IMR-90 (cell line): ENCODE measurements at regions not wholly inside any gene's neighbourhood (a gene's known extent, or its start where the extent isn't known, plus 50 kb on each side); places are given as distances from the start of the nearest gene placed in this dataset.

ENCODE experiments used
- ATAC-seq: fragments of 200-7000 bp; cut with Tn5 transposase; 2 replicates; pipeline ENCODE4 v1.9.1; 2020; ENCODE audit warnings: low read depth, mild to moderate bottlenecking, moderate library complexity
- BruUV-seq: library from RNA; stranded (reverse); fragments of 400-500 nt; replicated peaks from 2 replicates; lab custom pipeline; 2021; lab: Mats Ljungman, UMichigan
- CTCF ChIA-PET: fragments of 300-600 bp; formaldehyde crosslinking; extraction: SDS; loops from one replicate; lab custom pipeline; 2021; ENCODE audit warnings: antibody characterized with exemption; lab: Yijun Ruan, JAX
- POLR2A ChIA-PET: fragments of 300-600 bp; sonication (Branson Sonifier 250); formaldehyde crosslinking; loops from one replicate; lab custom pipeline; 2022; ENCODE audit warnings: antibody characterized with exemption; ENCODE audit not compliant: unreplicated experiment; lab: Charles Lee
- DNase-seq: peaks from one replicate; pipeline ENCODE4 v3.0.0; 2013
- H2AFZ ChIP-seq: replicated peaks from 2 replicates; pipeline ENCODE3; 2013; ENCODE audit warnings: low read length, mild to moderate bottlenecking; ENCODE audit not compliant: poor library complexity
- H2AK5ac ChIP-seq: 2 replicates; pipeline ENCODE4 v1.6.1; 2013; ENCODE audit warnings: low read depth, low read length, inconsistent platforms
- H2AK9ac ChIP-seq: replicated peaks from 2 replicates; pipeline ENCODE3; 2013; ENCODE audit warnings: mild to moderate bottlenecking, low read depth, low read length, moderate library complexity; ENCODE audit not compliant: poor library complexity
- H2BK120ac ChIP-seq: 2 replicates; pipeline ENCODE4 v1.6.1; 2013; ENCODE audit warnings: low read depth, low read length, inconsistent platforms
- H2BK15ac ChIP-seq: 3 replicates; pipeline ENCODE4 v1.6.1; 2013; ENCODE audit warnings: low read depth, low read length, inconsistent platforms
- H2BK20ac ChIP-seq: 2 replicates; pipeline ENCODE4 v1.6.1; 2013; ENCODE audit warnings: low read depth, mild to moderate bottlenecking, inconsistent platforms, low read length, moderate library complexity
- H2BK5ac ChIP-seq: 2 replicates; pipeline ENCODE4 v1.6.1; 2013; ENCODE audit warnings: mild to moderate bottlenecking, low read depth, low read length, inconsistent platforms; ENCODE audit not compliant: poor library complexity, severe bottlenecking
- H3K14ac ChIP-seq: replicated peaks from 2 replicates; pipeline ENCODE4 v1.6.1; 2013; ENCODE audit warnings: low read depth, low read length, inconsistent platforms
- H3K18ac ChIP-seq: 2 replicates; pipeline ENCODE4 v1.6.1; 2013; ENCODE audit warnings: low read depth, low read length, control low read depth
- H3K23ac ChIP-seq: 2 replicates; pipeline ENCODE4 v1.6.1; 2013; ENCODE audit warnings: low read depth, low read length, inconsistent platforms
- H3K27ac ChIP-seq: 2 replicates; pipeline ENCODE4 v1.5.1; 2013; ENCODE audit warnings: mild to moderate bottlenecking, control low read depth, low read length; ENCODE audit not compliant: insufficient read depth
- H3K27me3 ChIP-seq: 2 replicates; pipeline ENCODE4 v1.6.1; 2013; ENCODE audit warnings: low read length; ENCODE audit not compliant: control insufficient read depth, insufficient read depth
- H3K36me3 ChIP-seq: 2 replicates; pipeline ENCODE4 v1.6.1; 2013; ENCODE audit warnings: low read length, mixed read lengths; ENCODE audit not compliant: control insufficient read depth, insufficient read depth
- H3K4ac ChIP-seq: 2 replicates; pipeline ENCODE4 v1.6.1; 2013; ENCODE audit warnings: low read depth, low read length, inconsistent platforms
- H3K4me1 ChIP-seq: 2 replicates; pipeline ENCODE4 v1.6.1; 2013; ENCODE audit warnings: low read length, mixed read lengths; ENCODE audit not compliant: control insufficient read depth, insufficient read depth
- H3K4me2 ChIP-seq: 2 replicates; pipeline ENCODE4 v1.6.1; 2013; ENCODE audit warnings: low read depth, mild to moderate bottlenecking, control low read depth, low read length, moderate library complexity
- H3K4me3 ChIP-seq: 2 replicates; pipeline ENCODE4 v1.5.1; 2013; ENCODE audit warnings: low read depth, mild to moderate bottlenecking, control low read depth, low read length, moderate library complexity; ENCODE audit not compliant: insufficient read depth
- H3K56ac ChIP-seq: 2 replicates; pipeline ENCODE4 v1.6.1; 2013; ENCODE audit warnings: low read length, inconsistent platforms; ENCODE audit not compliant: insufficient read depth; ENCODE audit errors: extremely low read depth
- H3K79me1 ChIP-seq, 2 experiments: 2 replicates each; pipeline ENCODE4 v1.6.1; 2013; ENCODE audit warnings: low read length in 2 of 2, inconsistent platforms in 1 of 2, low read depth in 1 of 2
- H3K9ac ChIP-seq: 2 replicates; pipeline ENCODE4 v1.6.1; 2013; ENCODE audit warnings: low read depth, low read length, control low read depth
- H3K9me1 ChIP-seq: 2 replicates; pipeline ENCODE4 v1.6.1; 2013; ENCODE audit warnings: low read length, inconsistent platforms; ENCODE audit not compliant: insufficient read depth
- H3K9me3 ChIP-seq: 2 replicates; pipeline ENCODE4 v1.6.1; 2013; ENCODE audit warnings: low read length; ENCODE audit not compliant: control insufficient read depth, insufficient read depth
- H4K20me1 ChIP-seq: 2 replicates; pipeline ENCODE4 v1.6.1; 2013; ENCODE audit warnings: low read length, inconsistent platforms; ENCODE audit not compliant: insufficient read depth
- H4K5ac ChIP-seq: 2 replicates; pipeline ENCODE4 v1.6.1; 2013; ENCODE audit warnings: mild to moderate bottlenecking, low read depth, low read length, control low read depth
- H4K8ac ChIP-seq, 2 experiments: 2 replicates each; pipeline ENCODE4 v1.6.1; 2013; ENCODE audit warnings: low read depth in 2 of 2, low read length in 2 of 2, control low read depth in 1 of 2, inconsistent platforms in 1 of 2
- H4K91ac ChIP-seq: 2 replicates; pipeline ENCODE4 v1.6.1; 2013; ENCODE audit warnings: low read depth, low read length, inconsistent platforms; ENCODE audit not compliant: insufficient read depth
- BHLHE40 ChIP-seq: fragments of 150-350 bp; IDR thresholded peaks from 2 replicates; pipeline ENCODE4 v1.6.1; 2016; ENCODE audit warnings: mild to moderate bottlenecking, low read depth, low read length
- CEBPB ChIP-seq: IDR thresholded peaks from 2 replicates; pipeline ENCODE4 v1.6.1; 2012; ENCODE audit warnings: low read depth, low read length, improper control_type of control experiment
- CHD1 ChIP-seq: IDR thresholded peaks from 2 replicates; pipeline ENCODE4 v1.6.1; 2012; ENCODE audit warnings: low read depth, low read length, improper control_type of control experiment
- FOS ChIP-seq: fragments of 150-350 bp; IDR thresholded peaks from 2 replicates; pipeline ENCODE4 v1.6.1; 2016; ENCODE audit warnings: low read depth, low read length
- MAFK ChIP-seq: IDR thresholded peaks from 2 replicates; pipeline ENCODE4 v1.6.1; 2012; ENCODE audit warnings: low read depth, low read length, improper control_type of control experiment
- MAZ ChIP-seq: IDR thresholded peaks from 2 replicates; pipeline ENCODE4 v1.6.1; 2012; ENCODE audit warnings: low read depth, mild to moderate bottlenecking, low read length, improper control_type of control experiment, moderate library complexity, borderline replicate concordance
- MXI1 ChIP-seq: IDR thresholded peaks from 2 replicates; pipeline ENCODE4 v1.6.1; 2012; ENCODE audit warnings: low read depth, mild to moderate bottlenecking, low read length, moderate library complexity, borderline replicate concordance
- NFE2L2 ChIP-seq: fragments of 150-350 bp; IDR thresholded peaks from 2 replicates; pipeline ENCODE4 v1.6.1; 2016; ENCODE audit warnings: low read depth, mild to moderate bottlenecking, low read length
- POLR2A ChIP-seq: IDR thresholded peaks from 2 replicates; pipeline ENCODE4 v1.6.1; 2012; ENCODE audit warnings: mild to moderate bottlenecking, low read depth, low read length
- RAD21 ChIP-seq: IDR thresholded peaks from 2 replicates; pipeline ENCODE4 v1.6.1; 2012; ENCODE audit warnings: low read length, improper control_type of control experiment
- RCOR1 ChIP-seq: IDR thresholded peaks from 2 replicates; pipeline ENCODE4 v1.6.1; 2012; ENCODE audit warnings: mild to moderate bottlenecking, low read length, improper control_type of control experiment; ENCODE audit not compliant: insufficient replicate concordance
- RFX5 ChIP-seq: IDR thresholded peaks from 2 replicates; pipeline ENCODE4 v1.8.0; 2012; ENCODE audit warnings: low read depth, mild to moderate bottlenecking, low read length, moderate library complexity
- SMC3 ChIP-seq: fragments of 150-350 bp; IDR thresholded peaks from 2 replicates; pipeline ENCODE4 v1.6.1; 2016; ENCODE audit warnings: low read depth, mild to moderate bottlenecking, antibody characterized with exemption, low read length, moderate library complexity
- dilution Hi-C: fragments of 300-500 bp; cut with HindIII; formaldehyde crosslinking; loops from one replicate; pipeline ENCODE4 v1.14.3; 2018; ENCODE audit warnings: low sequenced_read_pairs; ENCODE audit not compliant: unreplicated experiment
- in situ Hi-C: fragments of 300-500 bp; cut with MboI; formaldehyde crosslinking; loops from 3 replicates; pipeline ENCODE4 v1.14.3; 2019; ENCODE audit warnings: low sequenced_read_pairs, inconsistent platforms, mixed read lengths
- intact Hi-C: fragments of 100-400 bp; cut with micrococcal nuclease; formaldehyde crosslinking; loops from 2 replicates; pipeline ENCODE4 v1.10.0; 2022
- TF ChIP-seq, protein P1 (sequence below): fragments of 150-350 bp; IDR thresholded peaks from 2 replicates; pipeline ENCODE4 v1.6.1; 2017; ENCODE audit warnings: mild to moderate bottlenecking, antibody characterized with exemption, low read length, low read depth
- TF ChIP-seq, protein P2 (sequence below): fragments of 150-350 bp; IDR thresholded peaks from 2 replicates; pipeline ENCODE4 v1.6.1; 2016; ENCODE audit warnings: low read depth, mild to moderate bottlenecking, low read length, moderate library complexity, borderline replicate concordance
- TF ChIP-seq, protein P3 (sequence below): conservative IDR thresholded peaks from 2 replicates; pipeline ENCODE4 v1.5.1; 2012; ENCODE audit warnings: mild to moderate bottlenecking, low read depth, low read length, improper control_type of control experiment

DNA sequence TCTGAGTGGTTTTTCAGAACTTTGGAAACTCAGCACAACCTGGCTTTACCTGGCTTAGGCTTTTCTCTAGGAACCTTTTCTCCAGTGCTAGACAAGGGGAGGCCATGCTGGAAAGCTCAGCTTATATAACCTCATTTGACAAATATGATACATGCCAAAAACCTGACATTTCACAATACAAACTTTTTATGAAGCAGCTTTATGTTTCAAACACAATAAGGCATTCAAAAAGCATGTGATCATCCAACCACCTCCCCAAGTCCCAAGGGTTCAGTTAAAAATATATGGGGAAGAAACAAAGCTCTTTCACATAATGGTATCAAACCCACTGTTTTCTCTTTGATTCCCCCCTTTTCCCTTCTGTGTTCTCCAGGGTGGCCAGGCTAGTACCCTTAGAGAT is 63.7 kb downstream of the ZC3H11B start:
- Histone ChIP-seq H4K91ac (no peak overlapping the region), H3K9ac (no peak overlapping the region), H3K9me1 (no peaks in the 10 kb centered on the region), H2AK5ac (no peak overlapping the region), H3K4ac (no peak overlapping the region), H3K27me3 (no peaks in the 10 kb centered on the region), H2BK20ac (no peak overlapping the region), H3K18ac (no peak overlapping the region), H3K36me3 (no peaks in the 10 kb centered on the region), H3K4me1 (no peaks in the 10 kb centered on the region), H4K5ac (no peak overlapping the region), H2AFZ (no peak overlapping the region), H3K23ac (no peak overlapping the region), H3K27ac (no peak overlapping the region), H3K14ac (no peak overlapping the region), H3K4me2 (no peak overlapping the region), H2BK15ac (no peak overlapping the region), H2BK5ac (no peak overlapping the region), H3K79me1 (no peaks in the 10 kb centered on the region), H3K9me3 (no peaks in the 10 kb centered on the region), H3K4me3 (no peak overlapping the region), H3K56ac (no peak overlapping the region), H4K8ac (no peak overlapping the region), H2AK9ac (no peak overlapping the region), H4K20me1 (no peaks in the 10 kb centered on the region), H2BK120ac (no peak overlapping the region)
- no peak for DNase-seq
- ChIA-PET POLR2A (no interaction called here), CTCF (no interaction called here)
- no TSS peak for BruUV-seq
- intact Hi-C loops: no loop called here
- dilution Hi-C loops: no loop called here
- ATAC-seq: no peak
- in situ Hi-C loops: no loop called here
- TF ChIP-seq BHLHE40: no peak
- TF ChIP-seq NFE2L2: no peak
- TF ChIP-seq MXI1: no peak
- TF ChIP-seq SMC3: no peak
- TF ChIP-seq FOS: no peak
- TF ChIP-seq, protein P1, sequence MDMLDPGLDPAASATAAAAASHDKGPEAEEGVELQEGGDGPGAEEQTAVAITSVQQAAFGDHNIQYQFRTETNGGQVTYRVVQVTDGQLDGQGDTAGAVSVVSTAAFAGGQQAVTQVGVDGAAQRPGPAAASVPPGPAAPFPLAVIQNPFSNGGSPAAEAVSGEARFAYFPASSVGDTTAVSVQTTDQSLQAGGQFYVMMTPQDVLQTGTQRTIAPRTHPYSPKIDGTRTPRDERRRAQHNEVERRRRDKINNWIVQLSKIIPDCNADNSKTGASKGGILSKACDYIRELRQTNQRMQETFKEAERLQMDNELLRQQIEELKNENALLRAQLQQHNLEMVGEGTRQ: no peak
- no peak for TF ChIP-seq RCOR1
- no peak for TF ChIP-seq POLR2A
- TF ChIP-seq RAD21: no peak
- TF ChIP-seq RFX5: no peak
- TF ChIP-seq CEBPB: no peak
- no peak for TF ChIP-seq MAFK
- TF ChIP-seq, protein P2, sequence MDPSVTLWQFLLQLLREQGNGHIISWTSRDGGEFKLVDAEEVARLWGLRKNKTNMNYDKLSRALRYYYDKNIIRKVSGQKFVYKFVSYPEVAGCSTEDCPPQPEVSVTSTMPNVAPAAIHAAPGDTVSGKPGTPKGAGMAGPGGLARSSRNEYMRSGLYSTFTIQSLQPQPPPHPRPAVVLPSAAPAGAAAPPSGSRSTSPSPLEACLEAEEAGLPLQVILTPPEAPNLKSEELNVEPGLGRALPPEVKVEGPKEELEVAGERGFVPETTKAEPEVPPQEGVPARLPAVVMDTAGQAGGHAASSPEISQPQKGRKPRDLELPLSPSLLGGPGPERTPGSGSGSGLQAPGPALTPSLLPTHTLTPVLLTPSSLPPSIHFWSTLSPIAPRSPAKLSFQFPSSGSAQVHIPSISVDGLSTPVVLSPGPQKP: no peak
- no peak for TF ChIP-seq CHD1
- no peak for TF ChIP-seq MAZ
- TF ChIP-seq, protein P3, sequence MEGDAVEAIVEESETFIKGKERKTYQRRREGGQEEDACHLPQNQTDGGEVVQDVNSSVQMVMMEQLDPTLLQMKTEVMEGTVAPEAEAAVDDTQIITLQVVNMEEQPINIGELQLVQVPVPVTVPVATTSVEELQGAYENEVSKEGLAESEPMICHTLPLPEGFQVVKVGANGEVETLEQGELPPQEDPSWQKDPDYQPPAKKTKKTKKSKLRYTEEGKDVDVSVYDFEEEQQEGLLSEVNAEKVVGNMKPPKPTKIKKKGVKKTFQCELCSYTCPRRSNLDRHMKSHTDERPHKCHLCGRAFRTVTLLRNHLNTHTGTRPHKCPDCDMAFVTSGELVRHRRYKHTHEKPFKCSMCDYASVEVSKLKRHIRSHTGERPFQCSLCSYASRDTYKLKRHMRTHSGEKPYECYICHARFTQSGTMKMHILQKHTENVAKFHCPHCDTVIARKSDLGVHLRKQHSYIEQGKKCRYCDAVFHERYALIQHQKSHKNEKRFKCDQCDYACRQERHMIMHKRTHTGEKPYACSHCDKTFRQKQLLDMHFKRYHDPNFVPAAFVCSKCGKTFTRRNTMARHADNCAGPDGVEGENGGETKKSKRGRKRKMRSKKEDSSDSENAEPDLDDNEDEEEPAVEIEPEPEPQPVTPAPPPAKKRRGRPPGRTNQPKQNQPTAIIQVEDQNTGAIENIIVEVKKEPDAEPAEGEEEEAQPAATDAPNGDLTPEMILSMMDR: no peak
